HK-2 (cell line): ENCODE measurements at regions not wholly inside any gene's neighbourhood (a gene's known extent, or its start where the extent isn't known, plus 50 kb on each side); places are given as distances from the start of the nearest gene placed in this dataset.

ENCODE experiments used
- DNase-seq: peaks from one replicate; pipeline ENCODE4 v3.0.0-alpha.2; 2018; ENCODE audit not compliant: unreplicated experiment

- peak; percentile 19 for DNase-seq
Observed at GRCh38 chr5:73311291-73312110, 137.1 kb downstream of the FOXD1 start.

GRCh38 chr5:73307645-73308355 is 134.8 kb downstream of the TMEM174 start:
- DNase-seq = no peak

- DNase-seq = no peak
Observed at GRCh38 chr5:73306741-73307275, 133.8 kb downstream of the TMEM174 start.

GRCh38 chr5:73306078-73306719 is 133.2 kb downstream of the TMEM174 start:
- DNase-seq = no peak

- no peak for DNase-seq
Observed at GRCh38 chr5:73305386-73305785, 132.4 kb downstream of the TMEM174 start.

- no peak for DNase-seq
Observed at GRCh38 chr5:73304381-73304780, 131.4 kb downstream of the TMEM174 start.

- DNase-seq = no peak
Observed at GRCh38 chr5:73303148-73304079, 130.4 kb downstream of the TMEM174 start.

GRCh38 chr5:73302797-73303147 is 129.8 kb downstream of the TMEM174 start:
- DNase-seq = no peak

- no peak for DNase-seq
Observed at GRCh38 chr5:73301208-73301901, 128.4 kb downstream of the TMEM174 start.

GRCh38 chr5:73300337-73301207 is 127.6 kb downstream of the TMEM174 start:
- DNase-seq = no peak

GRCh38 chr5:73299665-73300336 is 126.8 kb downstream of the TMEM174 start:
- no peak for DNase-seq

GRCh38 chr5:73298772-73299630 is 126.0 kb downstream of the TMEM174 start:
- peak; percentile 36 for DNase-seq

- no peak for DNase-seq
Observed at GRCh38 chr5:73298251-73298771, 125.3 kb downstream of the TMEM174 start.

- no peak for DNase-seq
Observed at GRCh38 chr5:73297430-73297829, 124.4 kb downstream of the TMEM174 start.

GRCh38 chr5:73296772-73297171 is 123.8 kb downstream of the TMEM174 start:
- no peak for DNase-seq

- no peak for DNase-seq
Observed at GRCh38 chr5:73295921-73296320, 122.9 kb downstream of the TMEM174 start.

- DNase-seq = no peak
Observed at GRCh38 chr5:73295447-73295846, 122.5 kb downstream of the TMEM174 start.
